Mesothelial cell of epicardium (in vitro differentiated cells): ENCODE measurements at regions not wholly inside any gene's neighbourhood (a gene's known extent, or its start where the extent isn't known, plus 50 kb on each side); places are given as distances from the start of the nearest gene placed in this dataset.

Experiments used
- DNase-seq, 2 experiments: peaks; one replicate each; pipeline ENCODE4 v3.0.0; 2021; ENCODE audit warnings: low spot score in 2 of 2; ENCODE audit not compliant: unreplicated experiment in 2 of 2
- H3K27ac Mint-ChIP-seq: 2 replicates; pipeline ENCODE4 v1.8.0; 2021; ENCODE audit warnings: mixed read lengths
- H3K27me3 Mint-ChIP-seq: 2 replicates; pipeline ENCODE4 v1.8.0; 2021; ENCODE audit warnings: low read depth, mixed read lengths
- H3K36me3 Mint-ChIP-seq: 2 replicates; pipeline ENCODE4 v1.8.0; 2021; ENCODE audit warnings: mixed read lengths
- H3K4me1 Mint-ChIP-seq: 2 replicates; pipeline ENCODE4 v1.8.0; 2021; ENCODE audit warnings: mixed read lengths
- H3K4me3 Mint-ChIP-seq: 2 replicates; pipeline ENCODE4 v1.8.0; 2021; ENCODE audit warnings: mild to moderate bottlenecking, moderate library complexity, mixed read lengths
- H3K9me3 Mint-ChIP-seq: 2 replicates; pipeline ENCODE4 v1.8.0; 2021; ENCODE audit warnings: mixed read lengths
- CTCF ChIP-seq: fragments of 200-600 bp; sonication (generic); IDR thresholded peaks from one replicate; pipeline ENCODE4 v1.5.0; 2021; ENCODE audit warnings: antibody characterized with exemption; ENCODE audit not compliant: unreplicated experiment

- Mint-ChIP-seq H3K4me3 (no peak overlapping the region), H3K36me3 (no peaks in the 10 kb centered on the region), H3K4me1 (no peaks in the 10 kb centered on the region), H3K9me3 (no peaks in the 10 kb centered on the region), H3K27ac (no peak overlapping the region), H3K27me3 (no peaks in the 10 kb centered on the region)
- TF ChIP-seq CTCF: no peak
- DNase-seq: no peak
Measured at GRCh38 chr13:67299751-67300150, 69.6 kb upstream of the PCDH9 start.

GRCh38 chr13:67299072-67299635 lies 69.0 kb upstream of the PCDH9 start:
- no peak overlapping the region for H3K27ac Mint-ChIP-seq
- peaks cover 2% of the 10 kb centered on the region for H3K9me3 Mint-ChIP-seq
- no peak for TF ChIP-seq CTCF
- H3K27me3 Mint-ChIP-seq: no peaks in the 10 kb centered on the region
- H3K4me3 Mint-ChIP-seq: no peak overlapping the region
- no peaks in the 10 kb centered on the region for H3K4me1 Mint-ChIP-seq
- H3K36me3 Mint-ChIP-seq: no peaks in the 10 kb centered on the region
- no peak for DNase-seq

GRCh38 chr13:67298297-67298696 lies 68.2 kb upstream of the PCDH9 start:
- no peak overlapping the region for H3K27ac Mint-ChIP-seq
- DNase-seq: no peak
- no peaks in the 10 kb centered on the region for H3K36me3 Mint-ChIP-seq
- H3K27me3 Mint-ChIP-seq: no peaks in the 10 kb centered on the region
- no peak overlapping the region for H3K4me3 Mint-ChIP-seq
- no peak for TF ChIP-seq CTCF
- H3K4me1 Mint-ChIP-seq: no peaks in the 10 kb centered on the region
- H3K9me3 Mint-ChIP-seq: peaks cover 3% of the 10 kb centered on the region

GRCh38 chr13:67296511-67296910 lies 66.4 kb upstream of the PCDH9 start:
- no peak overlapping the region for H3K27ac Mint-ChIP-seq
- H3K4me1 Mint-ChIP-seq: no peaks in the 10 kb centered on the region
- peaks cover 3% of the 10 kb centered on the region for H3K9me3 Mint-ChIP-seq
- no peak overlapping the region for H3K4me3 Mint-ChIP-seq
- no peaks in the 10 kb centered on the region for H3K27me3 Mint-ChIP-seq
- no peak for DNase-seq
- H3K36me3 Mint-ChIP-seq: no peaks in the 10 kb centered on the region
- no peak for TF ChIP-seq CTCF

GRCh38 chr13:67292886-67293285 lies 62.8 kb upstream of the PCDH9 start:
- TF ChIP-seq CTCF: no peak
- Mint-ChIP-seq H3K36me3 (no peaks in the 10 kb centered on the region), H3K4me1 (no peaks in the 10 kb centered on the region), H3K9me3 (peaks cover 3% of the 10 kb centered on the region), H3K27ac (no peak overlapping the region), H3K4me3 (no peak overlapping the region), H3K27me3 (no peaks in the 10 kb centered on the region)
- DNase-seq: no peak

- Mint-ChIP-seq H3K9me3 (no peaks in the 10 kb centered on the region), H3K36me3 (no peaks in the 10 kb centered on the region), H3K4me3 (no peak overlapping the region), H3K27ac (no peak overlapping the region), H3K4me1 (no peaks in the 10 kb centered on the region), H3K27me3 (no peaks in the 10 kb centered on the region)
- DNase-seq: no peak
- TF ChIP-seq CTCF: no peak
Measured at GRCh38 chr13:67285611-67286010, 55.5 kb upstream of the PCDH9 start.
